Endodermal cell (in vitro differentiated cells): ENCODE measurements at regions not wholly inside any gene's neighbourhood (a gene's known extent, or its start where the extent isn't known, plus 50 kb on each side); places are given as distances from the start of the nearest gene placed in this dataset.

Experiments
- DNase-seq: peaks from one replicate; pipeline ENCODE4 v3.0.0-alpha.2; 2017
- H3K27ac ChIP-seq: 2 replicates; pipeline ENCODE4 v1.5.1; 2013; ENCODE audit warnings: mild to moderate bottlenecking, low read depth, low read length, moderate library complexity
- H3K27me3 ChIP-seq: 2 replicates; pipeline ENCODE4 v1.6.1; 2013; ENCODE audit warnings: mild to moderate bottlenecking, low read length, moderate library complexity; ENCODE audit not compliant: insufficient read depth, control insufficient read depth, poor library complexity, severe bottlenecking
- H3K36me3 ChIP-seq: 2 replicates; pipeline ENCODE4 v1.7.0; 2013; ENCODE audit warnings: mild to moderate bottlenecking, low read length, moderate library complexity; ENCODE audit not compliant: control insufficient read depth, insufficient read depth
- H3K4me1 ChIP-seq: one replicate; pipeline ENCODE4 v1.7.0; 2013; ENCODE audit warnings: low read length; ENCODE audit not compliant: control insufficient read depth, insufficient read depth
- H3K4me3 ChIP-seq: 2 replicates; pipeline ENCODE4 v1.5.1; 2013; ENCODE audit warnings: mild to moderate bottlenecking, low read length, moderate library complexity
- H3K9ac ChIP-seq: 2 replicates; pipeline ENCODE4 v1.6.1; 2013; ENCODE audit warnings: mild to moderate bottlenecking, low read length, moderate library complexity; ENCODE audit not compliant: poor library complexity, severe bottlenecking; ENCODE audit errors: extremely low read depth
- H3K9me3 ChIP-seq: 2 replicates; pipeline ENCODE4 v1.6.1; 2013; ENCODE audit warnings: mild to moderate bottlenecking, low read length, moderate library complexity; ENCODE audit not compliant: control insufficient read depth
- H3K27ac Mint-ChIP-seq: 2 replicates; pipeline ENCODE4 v1.8.0; 2020; ENCODE audit warnings: mixed read lengths
- H3K27me3 Mint-ChIP-seq: 2 replicates; pipeline ENCODE4 v1.8.0; 2021; ENCODE audit warnings: mild to moderate bottlenecking, mixed read lengths; ENCODE audit not compliant: insufficient read depth
- H3K36me3 Mint-ChIP-seq: 2 replicates; pipeline ENCODE4 v1.8.0; 2020; ENCODE audit warnings: low read depth, mixed read lengths
- H3K4me1 Mint-ChIP-seq: 2 replicates; pipeline ENCODE4 v1.8.0; 2020; ENCODE audit warnings: mixed read lengths
- H3K4me3 Mint-ChIP-seq: 2 replicates; pipeline ENCODE4 v1.8.0; 2020; ENCODE audit warnings: mild to moderate bottlenecking, moderate library complexity, mixed read lengths
- H3K9me3 Mint-ChIP-seq: 2 replicates; pipeline ENCODE4 v1.8.0; 2020; ENCODE audit warnings: mild to moderate bottlenecking, mixed read lengths
- WGBS, 2 experiments: methylation state at CpG; one replicate each; pipeline versions ENCODE4 v1.1.5 to v1.1.7; 2013; ENCODE audit warnings: missing lambda C conversion rate in 2 of 2, mixed read lengths in 1 of 2; ENCODE audit not compliant: insufficient coverage in 1 of 2, insufficient read length in 1 of 2; 5-methylcytosine and 5-hydroxymethylcytosine counted together
- TF ChIP-seq, protein P1 (sequence below): fragments of 200-600 bp; sonication (generic); conservative IDR thresholded peaks from 2 replicates; pipeline ENCODE4 v1.5.0; 2021; ENCODE audit warnings: antibody characterized with exemption, mild to moderate bottlenecking

- Histone ChIP-seq H3K4me3 (no peak overlapping the region), H3K9ac (no peak overlapping the region), H3K27me3 (no peaks in the 10 kb centered on the region), H3K4me1 (no peaks in the 10 kb centered on the region), H3K27ac (no peak overlapping the region), H3K9me3 (no peaks in the 10 kb centered on the region), H3K36me3 (no peaks in the 10 kb centered on the region)
- Mint-ChIP-seq H3K4me1 (no peaks in the 10 kb centered on the region), H3K9me3 (peaks cover 6% of the 10 kb centered on the region), H3K4me3 (no peak overlapping the region), H3K27me3 (no peaks in the 10 kb centered on the region), H3K27ac (no peak overlapping the region), H3K36me3 (no peaks in the 10 kb centered on the region)
- no peak for DNase-seq
- TF ChIP-seq, protein P1, sequence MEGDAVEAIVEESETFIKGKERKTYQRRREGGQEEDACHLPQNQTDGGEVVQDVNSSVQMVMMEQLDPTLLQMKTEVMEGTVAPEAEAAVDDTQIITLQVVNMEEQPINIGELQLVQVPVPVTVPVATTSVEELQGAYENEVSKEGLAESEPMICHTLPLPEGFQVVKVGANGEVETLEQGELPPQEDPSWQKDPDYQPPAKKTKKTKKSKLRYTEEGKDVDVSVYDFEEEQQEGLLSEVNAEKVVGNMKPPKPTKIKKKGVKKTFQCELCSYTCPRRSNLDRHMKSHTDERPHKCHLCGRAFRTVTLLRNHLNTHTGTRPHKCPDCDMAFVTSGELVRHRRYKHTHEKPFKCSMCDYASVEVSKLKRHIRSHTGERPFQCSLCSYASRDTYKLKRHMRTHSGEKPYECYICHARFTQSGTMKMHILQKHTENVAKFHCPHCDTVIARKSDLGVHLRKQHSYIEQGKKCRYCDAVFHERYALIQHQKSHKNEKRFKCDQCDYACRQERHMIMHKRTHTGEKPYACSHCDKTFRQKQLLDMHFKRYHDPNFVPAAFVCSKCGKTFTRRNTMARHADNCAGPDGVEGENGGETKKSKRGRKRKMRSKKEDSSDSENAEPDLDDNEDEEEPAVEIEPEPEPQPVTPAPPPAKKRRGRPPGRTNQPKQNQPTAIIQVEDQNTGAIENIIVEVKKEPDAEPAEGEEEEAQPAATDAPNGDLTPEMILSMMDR: no peak
- 86 to 90% methylated on average over 1 to 3 of the region's 3 CpGs for WGBS, 2 experiments
These were observed 878.8 kb upstream of the GBE1 start for GRCh38 chr3:82640254-82640653.

- Histone ChIP-seq H3K9me3 (no peaks in the 10 kb centered on the region), H3K9ac (no peak overlapping the region), H3K27me3 (no peaks in the 10 kb centered on the region), H3K4me1 (no peaks in the 10 kb centered on the region), H3K4me3 (no peak overlapping the region), H3K36me3 (no peaks in the 10 kb centered on the region), H3K27ac (no peak overlapping the region)
- WGBS, 2 experiments: 92 to 96% methylated on average over 4 to 5 of the region's 5 CpGs
- Mint-ChIP-seq H3K4me1 (no peaks in the 10 kb centered on the region), H3K36me3 (no peaks in the 10 kb centered on the region), H3K27me3 (no peaks in the 10 kb centered on the region), H3K4me3 (no peak overlapping the region), H3K9me3 (peaks cover 6% of the 10 kb centered on the region), H3K27ac (no peak overlapping the region)
- TF ChIP-seq, protein P1: no peak
- DNase-seq: no peak
These were observed 876.1 kb upstream of the GBE1 start for GRCh38 chr3:82637574-82637973.

- H3K4me1 ChIP-seq: no peaks in the 10 kb centered on the region
- H3K9ac ChIP-seq: no peak overlapping the region
- H3K27ac ChIP-seq: no peak overlapping the region
- no peaks in the 10 kb centered on the region for H3K9me3 ChIP-seq
- DNase-seq: no peak
- Mint-ChIP-seq H3K27ac (no peak overlapping the region), H3K27me3 (no peaks in the 10 kb centered on the region), H3K36me3 (no peaks in the 10 kb centered on the region), H3K4me1 (no peaks in the 10 kb centered on the region), H3K4me3 (no peak overlapping the region), H3K9me3 (peaks cover 3% of the 10 kb centered on the region)
- TF ChIP-seq, protein P1: no peak
- 90% methylated on average over 1 of the region's 1 CpG; no CpG with 5 or more reads in 1 of the 2 experiments for WGBS, 2 experiments
- H3K4me3 ChIP-seq: no peak overlapping the region
- no peaks in the 10 kb centered on the region for H3K27me3 ChIP-seq
- no peaks in the 10 kb centered on the region for H3K36me3 ChIP-seq
These were observed 874.7 kb upstream of the GBE1 start for GRCh38 chr3:82636177-82636576.
